ENCODE measurements at regions not wholly inside any gene's neighbourhood (a gene's known extent, or its start where the extent isn't known, plus 50 kb on each side); places are given as distances from the start of the nearest gene placed in this dataset.
A peak's percentile ranks its signal among the peaks of the same experiment; 100 is the strongest.

DNA sequence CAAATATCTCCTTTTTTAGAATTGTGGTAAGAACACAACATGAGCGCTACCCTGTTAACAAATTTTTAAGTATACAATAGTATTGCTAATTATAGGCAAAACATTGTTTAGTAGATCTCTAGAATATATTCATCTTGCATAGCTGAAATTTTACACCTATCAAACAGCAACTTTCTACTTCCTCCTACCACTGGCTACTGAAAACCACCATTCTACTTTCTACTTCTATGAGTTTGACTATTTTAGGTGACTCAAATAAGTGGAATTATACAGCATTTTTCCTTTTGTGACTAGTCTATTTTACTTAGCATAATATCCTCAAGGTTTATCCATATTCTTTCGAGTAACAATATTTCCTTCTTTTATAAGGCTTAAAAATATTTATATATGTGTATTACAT, 128.4 kb downstream of the FAM76B start:
- Histone ChIP-seq H3K36me3 (no peaks in the 10 kb centered on the region), H3K9me3 (ENCODE audit: low read depth) (no peaks in the 10 kb centered on the region), H3K27me3 (no peaks in the 10 kb centered on the region), H3K4me2 (no peak overlapping the region), H3K4me1 (peaks cover 11% of the 10 kb centered on the region), H3K27ac (no peak overlapping the region), H3F3A (ENCODE audit: low read depth) (no peaks in the 10 kb centered on the region), H3K79me2 (ENCODE audit: low read depth) (no peaks in the 10 kb centered on the region), H3K4me3 (no peak overlapping the region), H4K20me1 (ENCODE audit: low read depth) (no peaks in the 10 kb centered on the region), H3K9ac (no peak overlapping the region), H2AFZ (replicated peaks) (no peak overlapping the region)
- Mint-ChIP-seq H3K27me3 (ENCODE audit: insufficient read depth, low read depth) (no peaks in the 10 kb centered on the region), H3K27ac (no peak overlapping the region), H3K4me3 (no peak overlapping the region), H3K36me3 (no peaks in the 10 kb centered on the region), H3K4me1 (peaks cover 6% of the 10 kb centered on the region), H3K9me3 (peaks cover 7% of the 10 kb centered on the region)
- no peak for DNase-seq (ENCODE audit: low spot score)
- TF ChIP-seq EZH2phosphoT487 (IDR thresholded peaks at IDR 0.05): no peak
- TF ChIP-seq EZH2 (IDR thresholded peaks at IDR 0.05): no peak
- TF ChIP-seq CTCF (IDR thresholded peaks at IDR 0.05): no peak

DNA sequence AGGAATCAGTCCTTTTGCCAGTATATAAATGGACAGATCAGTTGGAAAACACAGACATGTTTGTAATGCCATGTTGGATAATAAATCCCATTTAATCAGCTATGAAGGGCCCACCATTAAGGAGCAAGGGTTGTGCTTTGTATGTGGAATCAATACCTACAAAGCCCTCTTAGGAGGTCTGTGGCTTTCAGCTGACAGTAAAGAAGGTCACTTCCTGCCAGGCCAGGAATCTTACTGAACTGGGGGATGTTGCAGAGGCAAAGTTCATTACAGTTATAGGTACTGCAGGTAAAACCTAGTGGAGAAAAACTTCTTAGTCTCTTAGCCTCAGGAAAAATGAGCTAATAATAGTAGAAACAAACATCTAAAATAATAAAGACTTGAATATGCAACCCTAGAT, 129.5 kb downstream of the FAM76B start:
- DNase-seq (ENCODE audit: low spot score): peak; percentile 43
- no peaks in the 10 kb centered on the region for H4K20me1 ChIP-seq (ENCODE audit: low read depth)
- TF ChIP-seq EZH2phosphoT487 (IDR thresholded peaks at IDR 0.05) (no peak), EZH2 (IDR thresholded peaks at IDR 0.05) (no peak), CTCF (IDR thresholded peaks at IDR 0.05) (no peak)
- H3F3A ChIP-seq (ENCODE audit: low read depth): no peaks in the 10 kb centered on the region
- H3K4me3 Mint-ChIP-seq: no peak overlapping the region
- H2AFZ ChIP-seq (replicated peaks): no peak overlapping the region
- no peaks in the 10 kb centered on the region for H3K27me3 Mint-ChIP-seq (ENCODE audit: insufficient read depth, low read depth)
- no peak overlapping the region for H3K27ac Mint-ChIP-seq
- peaks cover 15% of the 10 kb centered on the region for H3K4me1 ChIP-seq
- no peaks in the 10 kb centered on the region for H3K36me3 ChIP-seq
- H3K27ac ChIP-seq: no peak overlapping the region
- peaks cover 13% of the 10 kb centered on the region for H3K4me1 Mint-ChIP-seq
- H3K9ac ChIP-seq: no peak overlapping the region
- no peaks in the 10 kb centered on the region for H3K36me3 Mint-ChIP-seq
- H3K9me3 Mint-ChIP-seq: peaks cover 5% of the 10 kb centered on the region
- H3K4me2 ChIP-seq: no peak overlapping the region
- H3K9me3 ChIP-seq (ENCODE audit: low read depth): no peaks in the 10 kb centered on the region
- no peaks in the 10 kb centered on the region for H3K27me3 ChIP-seq
- H3K79me2 ChIP-seq (ENCODE audit: low read depth): no peaks in the 10 kb centered on the region
- no peak overlapping the region for H3K4me3 ChIP-seq

- Histone ChIP-seq H3K79me2 (ENCODE audit: low read depth) (no peaks in the 10 kb centered on the region), H3K27me3 (no peaks in the 10 kb centered on the region), H3K27ac (no peak overlapping the region), H2AFZ (replicated peaks) (no peak overlapping the region), H3K9ac (no peak overlapping the region), H3K4me3 (no peak overlapping the region), H4K20me1 (ENCODE audit: low read depth) (no peaks in the 10 kb centered on the region), H3K9me3 (ENCODE audit: low read depth) (no peaks in the 10 kb centered on the region), H3F3A (ENCODE audit: low read depth) (no peaks in the 10 kb centered on the region), H3K36me3 (no peaks in the 10 kb centered on the region), H3K4me2 (no peak overlapping the region), H3K4me1 (peaks cover 15% of the 10 kb centered on the region)
- no peaks in the 10 kb centered on the region for H3K36me3 Mint-ChIP-seq
- TF ChIP-seq CTCF (IDR thresholded peaks at IDR 0.05): no peak
- no peak for TF ChIP-seq EZH2phosphoT487 (IDR thresholded peaks at IDR 0.05)
- no peak for TF ChIP-seq EZH2 (IDR thresholded peaks at IDR 0.05)
- H3K27me3 Mint-ChIP-seq (ENCODE audit: insufficient read depth, low read depth): no peaks in the 10 kb centered on the region
- peaks cover 13% of the 10 kb centered on the region for H3K4me1 Mint-ChIP-seq
- peaks cover 5% of the 10 kb centered on the region for H3K9me3 Mint-ChIP-seq
- H3K27ac Mint-ChIP-seq: no peak overlapping the region
- DNase-seq (ENCODE audit: low spot score): no peak
- H3K4me3 Mint-ChIP-seq: no peak overlapping the region
Observed at GRCh38 chr11:95659088-95659487, 130.5 kb downstream of the FAM76B start.
